Osteocyte (in vitro differentiated cells): ENCODE measurements at regions not wholly inside any gene's neighbourhood (a gene's known extent, or its start where the extent isn't known, plus 50 kb on each side); places are given as distances from the start of the nearest gene placed in this dataset.

Source experiments
- DNase-seq: peaks from one replicate; pipeline ENCODE4 v3.0.0; 2021; ENCODE audit warnings: mixed read lengths; ENCODE audit not compliant: unreplicated experiment; ENCODE audit errors: extremely low spot score
- H3K27ac Mint-ChIP-seq: one replicate; pipeline ENCODE4 v1.8.0; 2021; ENCODE audit warnings: mild to moderate bottlenecking, mixed read lengths; ENCODE audit not compliant: unreplicated experiment
- H3K27me3 Mint-ChIP-seq: one replicate; pipeline ENCODE4 v1.8.0; 2021; ENCODE audit warnings: mixed read lengths; ENCODE audit not compliant: unreplicated experiment
- H3K36me3 Mint-ChIP-seq: one replicate; pipeline ENCODE4 v1.8.0; 2021; ENCODE audit warnings: mixed read lengths; ENCODE audit not compliant: unreplicated experiment
- H3K4me1 Mint-ChIP-seq: one replicate; pipeline ENCODE4 v1.8.0; 2021; ENCODE audit warnings: mixed read lengths; ENCODE audit not compliant: unreplicated experiment
- H3K4me3 Mint-ChIP-seq: one replicate; pipeline ENCODE4 v1.8.0; 2021; ENCODE audit warnings: mild to moderate bottlenecking, moderate library complexity, mixed read lengths; ENCODE audit not compliant: unreplicated experiment
- H3K9me3 Mint-ChIP-seq: one replicate; pipeline ENCODE4 v1.8.0; 2021; ENCODE audit warnings: mixed read lengths; ENCODE audit not compliant: unreplicated experiment
- CTCF ChIP-seq: fragments of 200-600 bp; sonication (generic); IDR thresholded peaks from 2 replicates; pipeline ENCODE4 v1.5.0; 2021; ENCODE audit warnings: antibody characterized with exemption, mild to moderate bottlenecking, moderate library complexity

- Mint-ChIP-seq H3K4me1 (no peaks in the 10 kb centered on the region), H3K27ac (no peak overlapping the region)
- TF ChIP-seq CTCF = no peak
These were observed 229.0 kb upstream of the HES1 start for GRCh38 chr3:193906849-193907410.

DNA sequence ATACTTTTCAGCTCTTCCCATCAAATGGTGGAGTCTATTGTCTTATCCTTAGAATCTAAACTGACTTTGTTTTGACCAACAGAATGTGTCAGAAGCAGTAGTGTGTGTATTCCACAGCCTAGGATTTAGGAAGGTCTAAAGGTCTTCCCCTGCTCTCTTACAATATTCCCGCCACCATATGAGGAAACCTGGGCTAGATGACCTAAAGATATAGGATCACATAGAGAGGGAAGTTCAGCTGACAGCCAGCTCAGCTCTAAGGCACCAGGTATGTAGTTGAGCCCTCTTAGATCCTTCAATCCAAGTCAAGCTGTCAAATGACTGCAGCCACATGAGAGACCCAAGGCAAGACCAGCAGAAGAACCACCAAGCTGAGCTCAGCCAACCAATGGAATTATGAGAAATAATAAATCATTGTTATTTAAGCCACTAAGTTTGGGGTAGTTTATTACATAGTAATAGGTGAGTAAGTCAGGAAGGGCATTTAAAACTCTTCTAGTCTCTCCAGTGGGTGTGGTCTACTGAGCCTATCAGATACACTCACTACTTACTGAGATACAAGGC lies 227.7 kb upstream of the HES1 start:
- no peak for DNase-seq
- no peaks in the 10 kb centered on the region for H3K4me1 Mint-ChIP-seq
- H3K27ac Mint-ChIP-seq = no peak overlapping the region
- TF ChIP-seq CTCF = no peak
- peaks cover 51% of the 10 kb centered on the region for H3K27me3 Mint-ChIP-seq
- H3K9me3 Mint-ChIP-seq = no peaks in the 10 kb centered on the region
- H3K36me3 Mint-ChIP-seq = no peaks in the 10 kb centered on the region
- H3K4me3 Mint-ChIP-seq = no peak overlapping the region

More at GRCh38 chr3:193906849-193907410, 229.0 kb upstream of the HES1 start:
- no peak for DNase-seq
- Mint-ChIP-seq H3K4me3 (no peak overlapping the region), H3K9me3 (no peaks in the 10 kb centered on the region), H3K36me3 (no peaks in the 10 kb centered on the region), H3K27me3 (peaks cover 58% of the 10 kb centered on the region)

GRCh38 chr3:193909387-193909786 lies 226.6 kb upstream of the HES1 start:
- H3K4me1 Mint-ChIP-seq = no peaks in the 10 kb centered on the region
- H3K4me3 Mint-ChIP-seq = no peak overlapping the region
- TF ChIP-seq CTCF = no peak
- peaks cover 51% of the 10 kb centered on the region for H3K27me3 Mint-ChIP-seq
- no peak for DNase-seq
- H3K9me3 Mint-ChIP-seq = no peaks in the 10 kb centered on the region
- no peaks in the 10 kb centered on the region for H3K36me3 Mint-ChIP-seq
- no peak overlapping the region for H3K27ac Mint-ChIP-seq

DNA sequence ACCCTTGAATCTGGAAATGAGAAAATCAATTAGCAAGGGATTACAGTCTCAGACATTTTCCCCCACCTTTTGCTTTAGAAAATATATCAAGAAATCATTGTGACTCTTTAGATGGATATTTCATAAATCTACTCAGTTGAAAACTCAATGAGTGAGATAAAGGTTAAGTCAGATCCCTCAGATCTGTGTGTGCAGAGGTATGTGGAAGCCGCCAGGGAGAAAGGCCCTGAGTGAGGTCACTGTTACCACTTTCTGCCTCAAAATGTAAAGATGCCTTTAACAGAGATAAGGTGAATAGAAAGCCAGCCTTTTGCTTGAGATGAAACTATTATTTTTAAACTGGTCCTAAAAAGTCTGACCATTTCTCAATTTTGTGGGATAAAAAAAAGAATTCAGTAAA lies 225.6 kb upstream of the HES1 start:
- DNase-seq = no peak
- no peaks in the 10 kb centered on the region for H3K9me3 Mint-ChIP-seq
- no peaks in the 10 kb centered on the region for H3K36me3 Mint-ChIP-seq
- no peaks in the 10 kb centered on the region for H3K4me1 Mint-ChIP-seq
- H3K4me3 Mint-ChIP-seq = no peak overlapping the region
- peaks cover 55% of the 10 kb centered on the region for H3K27me3 Mint-ChIP-seq
- TF ChIP-seq CTCF = no peak
- no peak overlapping the region for H3K27ac Mint-ChIP-seq

- H3K27me3 Mint-ChIP-seq = peaks cover 60% of the 10 kb centered on the region
- no peaks in the 10 kb centered on the region for H3K4me1 Mint-ChIP-seq
These were observed 224.8 kb upstream of the HES1 start for GRCh38 chr3:193910886-193911738.

More at GRCh38 chr3:193910886-193911738, 224.8 kb upstream of the HES1 start:
- Mint-ChIP-seq H3K36me3 (no peaks in the 10 kb centered on the region), H3K9me3 (no peaks in the 10 kb centered on the region), H3K27ac (no peak overlapping the region), H3K4me3 (no peak overlapping the region)
- no peak for DNase-seq
- no peak for TF ChIP-seq CTCF
